Stomach (tissue), 4 donors: ENCODE measurements at regions not wholly inside any gene's neighbourhood (a gene's known extent, or its start where the extent isn't known, plus 50 kb on each side); places are given as distances from the start of the nearest gene placed in this dataset.

Experiments
- POLR2A ChIP-seq, 4 donors: fragments of 450-650 bp; IDR thresholded peaks; one replicate each; pipeline ENCODE4 v1.6.1; 2016; ENCODE audit warnings: antibody characterized with exemption in 4 of 4, control low read depth in 2 of 4, mild to moderate bottlenecking in 1 of 4, moderate library complexity in 1 of 4
- TF ChIP-seq, protein P1 (sequence below), 7 experiments: fragments of 450-650 bp in 4 of 7; fragments of 200-600 bp in 3 of 7; sonication (generic) in 3 of 7; IDR thresholded peaks; one replicate each; pipeline ENCODE4 v1.5.1; 2016 to 2019; ENCODE audit warnings: antibody characterized with exemption in 7 of 7, control low read depth in 2 of 7, mild to moderate bottlenecking in 1 of 7

DNA sequence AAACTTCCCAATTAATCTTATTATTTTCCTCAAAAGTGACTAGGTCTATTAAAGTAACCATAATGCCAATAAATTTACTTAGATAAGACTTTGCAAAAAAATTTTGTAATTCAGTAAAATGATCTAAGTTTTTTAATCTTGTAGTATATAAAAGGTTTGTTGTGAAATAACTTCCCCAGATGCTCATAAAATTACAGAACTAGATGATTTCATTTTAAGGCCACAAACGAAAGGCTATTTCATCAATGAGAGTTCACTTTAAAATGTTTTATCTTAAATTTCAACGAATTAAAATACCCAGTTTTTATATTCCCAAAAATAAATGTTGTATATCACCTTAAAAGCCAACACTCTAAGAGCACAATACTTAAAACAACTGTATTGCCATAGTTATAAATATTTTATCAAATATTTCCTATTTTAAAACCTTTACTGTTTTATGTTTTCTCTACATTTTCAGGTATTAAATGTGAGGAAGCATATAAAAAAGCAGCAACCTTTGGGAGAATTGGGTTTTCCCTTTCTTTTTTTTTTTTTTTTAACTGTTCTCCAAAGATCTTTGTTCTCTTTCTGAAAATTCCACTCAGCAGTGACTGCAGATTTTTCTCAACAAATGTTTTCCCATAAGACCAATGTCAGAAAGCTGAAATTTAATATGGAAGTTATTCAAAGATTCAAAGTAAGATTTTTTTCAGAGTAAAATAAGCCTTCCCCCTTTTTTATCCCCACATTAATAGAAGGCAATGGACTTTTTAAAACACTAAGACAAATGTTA is 169.9 kb downstream of the CYB561 start:
- TF ChIP-seq POLR2A (IDR thresholded peaks at IDR 0.05) = no peak
- TF ChIP-seq, protein P1, sequence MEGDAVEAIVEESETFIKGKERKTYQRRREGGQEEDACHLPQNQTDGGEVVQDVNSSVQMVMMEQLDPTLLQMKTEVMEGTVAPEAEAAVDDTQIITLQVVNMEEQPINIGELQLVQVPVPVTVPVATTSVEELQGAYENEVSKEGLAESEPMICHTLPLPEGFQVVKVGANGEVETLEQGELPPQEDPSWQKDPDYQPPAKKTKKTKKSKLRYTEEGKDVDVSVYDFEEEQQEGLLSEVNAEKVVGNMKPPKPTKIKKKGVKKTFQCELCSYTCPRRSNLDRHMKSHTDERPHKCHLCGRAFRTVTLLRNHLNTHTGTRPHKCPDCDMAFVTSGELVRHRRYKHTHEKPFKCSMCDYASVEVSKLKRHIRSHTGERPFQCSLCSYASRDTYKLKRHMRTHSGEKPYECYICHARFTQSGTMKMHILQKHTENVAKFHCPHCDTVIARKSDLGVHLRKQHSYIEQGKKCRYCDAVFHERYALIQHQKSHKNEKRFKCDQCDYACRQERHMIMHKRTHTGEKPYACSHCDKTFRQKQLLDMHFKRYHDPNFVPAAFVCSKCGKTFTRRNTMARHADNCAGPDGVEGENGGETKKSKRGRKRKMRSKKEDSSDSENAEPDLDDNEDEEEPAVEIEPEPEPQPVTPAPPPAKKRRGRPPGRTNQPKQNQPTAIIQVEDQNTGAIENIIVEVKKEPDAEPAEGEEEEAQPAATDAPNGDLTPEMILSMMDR (IDR thresholded peaks at IDR 0.05) = no peak
